22Rv1 (cell line): ENCODE measurements at regions not wholly inside any gene's neighbourhood (a gene's known extent, or its start where the extent isn't known, plus 50 kb on each side); places are given as distances from the start of the nearest gene placed in this dataset.

Experiments used
- ZFX ChIP-seq: fragments of 450-650 bp; IDR thresholded peaks from 2 replicates; pipeline ENCODE4 v1.6.1; 2017; ENCODE audit warnings: antibody characterized with exemption, borderline replicate concordance
- TF ChIP-seq, protein P1 (sequence below): fragments of 450-650 bp; IDR thresholded peaks from 2 replicates; pipeline ENCODE4 v1.5.1; 2017; ENCODE audit warnings: mild to moderate bottlenecking

DNA sequence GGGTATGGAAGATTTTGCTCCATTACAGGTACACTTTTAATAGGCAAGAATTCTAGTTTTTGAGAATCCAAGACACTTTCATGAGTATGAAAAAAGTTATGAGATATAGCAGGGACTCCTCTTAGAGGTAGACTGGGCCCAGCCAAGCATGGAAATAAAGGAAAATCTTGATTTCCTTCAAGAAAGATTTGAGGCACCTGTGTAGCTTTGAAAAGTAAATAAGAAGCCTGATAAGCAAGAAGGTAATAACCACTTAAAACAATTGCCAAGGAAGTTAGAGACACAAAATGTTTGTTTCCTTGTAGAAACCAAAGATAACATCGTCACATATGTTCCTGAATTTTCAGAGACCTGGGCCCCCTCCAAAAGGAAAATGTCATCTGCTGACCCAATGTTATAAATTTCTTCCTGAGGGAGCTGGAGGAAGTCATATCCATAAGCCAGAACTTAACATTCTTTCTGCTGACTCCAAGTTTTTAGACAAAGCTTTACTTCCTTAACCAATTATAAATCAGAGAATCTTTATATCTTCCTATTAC, 314.5 kb upstream of the ANO3 start:
- TF ChIP-seq, protein P1, sequence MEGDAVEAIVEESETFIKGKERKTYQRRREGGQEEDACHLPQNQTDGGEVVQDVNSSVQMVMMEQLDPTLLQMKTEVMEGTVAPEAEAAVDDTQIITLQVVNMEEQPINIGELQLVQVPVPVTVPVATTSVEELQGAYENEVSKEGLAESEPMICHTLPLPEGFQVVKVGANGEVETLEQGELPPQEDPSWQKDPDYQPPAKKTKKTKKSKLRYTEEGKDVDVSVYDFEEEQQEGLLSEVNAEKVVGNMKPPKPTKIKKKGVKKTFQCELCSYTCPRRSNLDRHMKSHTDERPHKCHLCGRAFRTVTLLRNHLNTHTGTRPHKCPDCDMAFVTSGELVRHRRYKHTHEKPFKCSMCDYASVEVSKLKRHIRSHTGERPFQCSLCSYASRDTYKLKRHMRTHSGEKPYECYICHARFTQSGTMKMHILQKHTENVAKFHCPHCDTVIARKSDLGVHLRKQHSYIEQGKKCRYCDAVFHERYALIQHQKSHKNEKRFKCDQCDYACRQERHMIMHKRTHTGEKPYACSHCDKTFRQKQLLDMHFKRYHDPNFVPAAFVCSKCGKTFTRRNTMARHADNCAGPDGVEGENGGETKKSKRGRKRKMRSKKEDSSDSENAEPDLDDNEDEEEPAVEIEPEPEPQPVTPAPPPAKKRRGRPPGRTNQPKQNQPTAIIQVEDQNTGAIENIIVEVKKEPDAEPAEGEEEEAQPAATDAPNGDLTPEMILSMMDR, result no peak
- no peak for TF ChIP-seq ZFX
